Brain microvascular endothelial cell (primary cell): ENCODE measurements at regions not wholly inside any gene's neighbourhood (a gene's known extent, or its start where the extent isn't known, plus 50 kb on each side); places are given as distances from the start of the nearest gene placed in this dataset.

Experiments used
- DNase-seq: peaks from one replicate; pipeline ENCODE4 v3.0.0-alpha.2; 2020
- H3K27ac ChIP-seq: fragments of 250-450 bp; sonication (Bioruptor Pico); 2 replicates; pipeline ENCODE4 v1.5.1; 2020; ENCODE audit warnings: mild to moderate bottlenecking, moderate library complexity
- H3K27me3 ChIP-seq: fragments of 250-450 bp; sonication (Bioruptor Pico); replicated peaks from 2 replicates; pipeline ENCODE4 v1.5.1; 2020; ENCODE audit warnings: mild to moderate bottlenecking
- H3K36me3 ChIP-seq: fragments of 250-450 bp; sonication (Bioruptor Pico); replicated peaks from 2 replicates; pipeline ENCODE4 v1.5.1; 2020; ENCODE audit warnings: mild to moderate bottlenecking
- H3K4me3 ChIP-seq: 2 replicates; pipeline ENCODE4 v1.5.1; 2011; ENCODE audit warnings: low read depth, mild to moderate bottlenecking, control low read depth, low read length, moderate library complexity
- CTCF ChIP-seq: IDR thresholded peaks from 2 replicates; pipeline ENCODE4 v1.5.1; 2011; ENCODE audit warnings: low read depth, mild to moderate bottlenecking, moderate library complexity, low read length, control low read depth, inconsistent platforms; ENCODE audit errors: missing control alignments
- in situ Hi-C: cut with HindIII; loops from 2 replicates; pipeline ENCODE4 v1.10.0; 2017; ENCODE audit warnings: low sequenced_read_pairs, low pct_ligation_motif_present

GRCh38 chr3:110612045-110612444 is 459.6 kb upstream of the NECTIN3 start:
- Histone ChIP-seq H3K4me3 (no peak overlapping the region), H3K27ac (no peak overlapping the region), H3K27me3 (no peaks in the 10 kb centered on the region), H3K36me3 (no peaks in the 10 kb centered on the region)
- in situ Hi-C loops = no loop called here
- no peak for TF ChIP-seq CTCF
- no peak for DNase-seq

DNA sequence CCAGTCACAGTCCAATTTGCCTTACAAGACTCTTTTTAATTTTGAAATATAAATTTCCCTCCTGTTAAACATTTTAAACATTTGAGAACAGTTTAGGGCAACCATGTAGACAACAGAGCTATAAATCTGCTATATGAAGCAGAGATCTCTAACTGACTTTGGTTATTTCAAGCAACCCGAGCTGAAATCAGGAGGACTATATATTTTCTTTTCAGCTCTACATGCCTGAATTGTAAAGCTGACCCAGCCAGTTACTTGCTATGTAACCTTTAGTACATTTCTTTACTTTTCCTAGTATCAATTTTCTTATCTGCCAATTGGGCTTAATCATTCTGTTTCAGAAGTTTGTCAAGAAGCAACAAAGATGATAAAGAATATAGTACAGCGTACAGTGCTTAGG is 457.4 kb upstream of the NECTIN3 start:
- no peak for DNase-seq
- in situ Hi-C loops = no loop called here
- Histone ChIP-seq H3K27ac (no peak overlapping the region), H3K27me3 (no peaks in the 10 kb centered on the region), H3K4me3 (no peak overlapping the region), H3K36me3 (no peaks in the 10 kb centered on the region)
- no peak for TF ChIP-seq CTCF

- no peak for DNase-seq
- in situ Hi-C loops = no loop called here
- Histone ChIP-seq H3K4me3 (no peak overlapping the region), H3K27ac (no peak overlapping the region), H3K36me3 (no peaks in the 10 kb centered on the region), H3K27me3 (no peaks in the 10 kb centered on the region)
- TF ChIP-seq CTCF = no peak
These were observed 456.2 kb upstream of the NECTIN3 start for GRCh38 chr3:110615454-110615853.

- no peak overlapping the region for H3K4me3 ChIP-seq
- H3K27ac ChIP-seq = no peak overlapping the region
- no peaks in the 10 kb centered on the region for H3K36me3 ChIP-seq
- TF ChIP-seq CTCF = no peak
- no peaks in the 10 kb centered on the region for H3K27me3 ChIP-seq
- in situ Hi-C loops = no loop called here
- no peak for DNase-seq
These were observed 452.9 kb upstream of the NECTIN3 start for GRCh38 chr3:110618512-110619226.

DNA sequence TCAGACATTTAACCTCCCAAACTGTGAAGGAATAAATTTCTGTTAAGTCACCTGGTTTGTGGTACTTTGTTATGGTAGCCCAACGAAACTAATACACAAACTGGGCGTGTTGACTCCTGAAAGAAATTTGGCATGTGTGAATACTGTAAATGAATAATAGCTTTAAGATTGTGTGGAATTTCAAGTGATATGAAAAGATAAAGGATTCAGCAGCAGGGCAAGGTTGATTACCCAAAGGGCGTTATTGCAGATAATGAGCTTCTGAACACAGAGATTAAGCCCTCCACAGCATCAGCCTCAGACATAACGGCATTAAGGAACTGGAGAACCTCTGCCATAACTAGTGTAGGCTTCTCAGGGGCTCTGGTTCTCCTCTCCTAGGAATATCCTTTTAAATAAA is 451.5 kb upstream of the NECTIN3 start:
- no peaks in the 10 kb centered on the region for H3K36me3 ChIP-seq
- TF ChIP-seq CTCF = no peak
- DNase-seq = no peak
- no peak overlapping the region for H3K27ac ChIP-seq
- no peak overlapping the region for H3K4me3 ChIP-seq
- H3K27me3 ChIP-seq = no peaks in the 10 kb centered on the region
- in situ Hi-C loops = no loop called here

DNA sequence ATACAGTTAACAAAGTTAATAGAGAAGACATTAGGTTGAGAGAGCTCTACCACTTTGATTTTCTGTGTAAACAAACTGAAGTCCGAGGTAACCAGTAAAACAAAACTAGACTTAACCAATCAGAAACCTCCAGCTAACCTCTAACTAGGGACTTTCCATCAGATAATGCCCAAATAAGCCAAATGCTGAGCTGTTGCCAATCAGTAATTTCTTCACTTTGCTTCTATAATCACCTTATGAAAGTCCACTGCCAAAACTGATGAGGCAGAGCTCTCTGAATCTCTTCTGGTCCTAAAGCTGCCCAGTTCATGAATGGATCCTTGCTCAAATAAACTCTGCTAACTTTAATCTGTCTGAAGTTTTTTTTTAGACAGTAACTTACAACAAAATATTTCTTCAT is 448.0 kb upstream of the NECTIN3 start:
- H3K4me3 ChIP-seq = no peak overlapping the region
- H3K27me3 ChIP-seq = no peaks in the 10 kb centered on the region
- H3K27ac ChIP-seq = no peak overlapping the region
- in situ Hi-C loops = no loop called here
- no peak for DNase-seq
- H3K36me3 ChIP-seq = no peaks in the 10 kb centered on the region
- no peak for TF ChIP-seq CTCF
